ENCODE measurements at regions not wholly inside any gene's neighbourhood (a gene's known extent, or its start where the extent isn't known, plus 50 kb on each side); places are given as distances from the start of the nearest gene placed in this dataset.

DNA sequence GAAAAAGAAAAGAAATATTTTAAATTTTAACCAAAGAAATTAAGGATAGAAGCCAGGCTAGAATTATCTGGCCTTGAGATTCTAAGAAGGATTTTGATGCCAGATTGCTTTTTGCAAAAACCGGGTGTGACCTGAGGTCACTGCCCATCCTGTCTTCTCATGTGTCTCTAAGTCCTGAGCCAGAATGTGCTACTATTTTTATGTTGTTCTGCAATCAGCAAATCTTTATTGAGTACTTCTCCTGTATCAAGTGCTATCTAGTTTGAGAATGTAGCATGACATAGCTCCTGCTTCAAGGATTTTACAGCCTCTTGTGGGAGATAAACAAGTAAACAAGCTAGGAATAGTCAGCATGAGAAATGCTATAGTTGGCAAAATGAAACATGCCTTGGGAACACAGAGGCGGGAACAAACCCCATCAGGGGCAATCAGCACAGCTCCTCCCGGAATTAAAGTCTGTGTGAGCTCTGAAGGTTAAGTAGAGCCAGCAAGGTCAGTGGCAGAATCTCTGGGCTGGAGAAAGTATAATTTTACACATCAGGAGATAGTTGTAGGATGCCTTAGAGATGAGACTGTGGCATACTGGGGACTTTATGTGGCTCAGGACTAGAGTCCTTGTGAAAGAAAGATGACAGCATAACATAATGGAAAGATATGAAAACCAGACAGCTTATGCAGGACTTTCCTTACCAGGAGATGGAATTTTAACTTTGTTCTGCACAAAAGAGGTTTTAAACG is 899.5 kb upstream of the SLC10A2 start:
- no peak for TF ChIP-seq EZH2 (IDR thresholded peaks at IDR 0.05)
- no peak for TF ChIP-seq POLR2AphosphoS5 (IDR thresholded peaks at IDR 0.05; ENCODE audit: borderline replicate concordance, low read depth, low read length)
- TF ChIP-seq FOXP2 (optimal IDR thresholded peaks at IDR 0.05; ENCODE audit: control extremely low read depth, extremely low read length, insufficient read depth): no peak

Data from SK-N-MC (cell line).